ENCODE measurements at regions not wholly inside any gene's neighbourhood (a gene's known extent, or its start where the extent isn't known, plus 50 kb on each side); places are given as distances from the start of the nearest gene placed in this dataset.

- no peaks in the 10 kb centered on the region for H3K4me1 Mint-ChIP-seq
- H3K27ac Mint-ChIP-seq = no peak overlapping the region
- H3K4me3 Mint-ChIP-seq = no peak overlapping the region
- H3K27me3 Mint-ChIP-seq = no peaks in the 10 kb centered on the region
- no peaks in the 10 kb centered on the region for H3K9me3 Mint-ChIP-seq
- no peak for DNase-seq
- no peak for ATAC-seq
These were observed 343.9 kb downstream of the NFIB start for GRCh38 chr9:13970018-13970417.

GRCh38 chr9:13967438-13967837 lies 346.5 kb downstream of the NFIB start:
- Mint-ChIP-seq H3K27me3 (no peaks in the 10 kb centered on the region), H3K4me1 (no peaks in the 10 kb centered on the region), H3K9me3 (no peaks in the 10 kb centered on the region), H3K4me3 (no peak overlapping the region), H3K27ac (no peak overlapping the region)
- ATAC-seq = no peak
- DNase-seq = no peak

- Mint-ChIP-seq H3K27ac (no peak overlapping the region), H3K27me3 (no peaks in the 10 kb centered on the region), H3K9me3 (no peaks in the 10 kb centered on the region), H3K4me3 (no peak overlapping the region), H3K4me1 (no peaks in the 10 kb centered on the region)
- ATAC-seq (no peak), DNase-seq (no peak)
These were observed 346.9 kb downstream of the NFIB start for GRCh38 chr9:13967011-13967410.

GRCh38 chr9:13963005-13963653 lies 350.8 kb downstream of the NFIB start:
- DNase-seq (no peak), ATAC-seq (no peak)
- Mint-ChIP-seq H3K27me3 (no peaks in the 10 kb centered on the region), H3K4me3 (no peak overlapping the region), H3K4me1 (no peaks in the 10 kb centered on the region), H3K9me3 (no peaks in the 10 kb centered on the region), H3K27ac (no peak overlapping the region)

- no peak overlapping the region for H3K27ac Mint-ChIP-seq
- no peak overlapping the region for H3K4me3 Mint-ChIP-seq
- ATAC-seq = no peak
- H3K4me1 Mint-ChIP-seq = no peaks in the 10 kb centered on the region
- no peaks in the 10 kb centered on the region for H3K9me3 Mint-ChIP-seq
- no peaks in the 10 kb centered on the region for H3K27me3 Mint-ChIP-seq
- DNase-seq = no peak
These were observed 351.9 kb downstream of the NFIB start for GRCh38 chr9:13962006-13962405.

- H3K27ac Mint-ChIP-seq = no peak overlapping the region
- H3K4me1 Mint-ChIP-seq = no peaks in the 10 kb centered on the region
- no peak for ATAC-seq
- H3K27me3 Mint-ChIP-seq = no peaks in the 10 kb centered on the region
- DNase-seq = no peak
- H3K4me3 Mint-ChIP-seq = no peak overlapping the region
- no peaks in the 10 kb centered on the region for H3K9me3 Mint-ChIP-seq
These were observed 353.8 kb downstream of the NFIB start for GRCh38 chr9:13960011-13960765.

GRCh38 chr9:13958672-13959071 lies 355.3 kb downstream of the NFIB start:
- no peak overlapping the region for H3K4me3 Mint-ChIP-seq
- ATAC-seq = no peak
- H3K4me1 Mint-ChIP-seq = no peaks in the 10 kb centered on the region
- no peak overlapping the region for H3K27ac Mint-ChIP-seq
- H3K9me3 Mint-ChIP-seq = peaks cover 0 to 5% of the 10 kb centered on the region in 2 donors
- no peak for DNase-seq
- H3K27me3 Mint-ChIP-seq = no peaks in the 10 kb centered on the region

GRCh38 chr9:13957089-13957488 lies 356.9 kb downstream of the NFIB start:
- H3K4me1 Mint-ChIP-seq = no peaks in the 10 kb centered on the region
- DNase-seq = no peak
- H3K9me3 Mint-ChIP-seq = peaks cover 0 to 7% of the 10 kb centered on the region in 2 donors
- no peaks in the 10 kb centered on the region for H3K27me3 Mint-ChIP-seq
- ATAC-seq = no peak
- H3K4me3 Mint-ChIP-seq = no peak overlapping the region
- no peak overlapping the region for H3K27ac Mint-ChIP-seq

GRCh38 chr9:13956107-13956506 lies 357.8 kb downstream of the NFIB start:
- Mint-ChIP-seq H3K27ac (no peak overlapping the region), H3K4me3 (no peak overlapping the region), H3K9me3 (peaks cover 0 to 7% of the 10 kb centered on the region in 2 donors), H3K27me3 (no peaks in the 10 kb centered on the region), H3K4me1 (no peaks in the 10 kb centered on the region)
- DNase-seq (no peak), ATAC-seq (no peak)

- no peaks in the 10 kb centered on the region for H3K4me1 Mint-ChIP-seq
- ATAC-seq = no peak
- peaks cover 5 to 7% of the 10 kb centered on the region in 2 donors for H3K9me3 Mint-ChIP-seq
- no peak overlapping the region for H3K27ac Mint-ChIP-seq
- no peak overlapping the region for H3K4me3 Mint-ChIP-seq
- H3K27me3 Mint-ChIP-seq = no peaks in the 10 kb centered on the region
- DNase-seq = no peak
These were observed 361.0 kb downstream of the NFIB start for GRCh38 chr9:13952906-13953305.

- Mint-ChIP-seq H3K4me1 (no peaks in the 10 kb centered on the region), H3K27ac (no peak overlapping the region), H3K27me3 (no peaks in the 10 kb centered on the region), H3K4me3 (no peak overlapping the region), H3K9me3 (peaks cover 0 to 5% of the 10 kb centered on the region in 2 donors)
- DNase-seq (no peak), ATAC-seq (no peak)
These were observed 365.9 kb downstream of the NFIB start for GRCh38 chr9:13948037-13948436.

GRCh38 chr9:13943176-13943575 lies 370.8 kb downstream of the NFIB start:
- H3K4me3 Mint-ChIP-seq = no peak overlapping the region
- DNase-seq = no peak
- H3K27ac Mint-ChIP-seq = no peak overlapping the region
- no peaks in the 10 kb centered on the region for H3K4me1 Mint-ChIP-seq
- no peaks in the 10 kb centered on the region for H3K27me3 Mint-ChIP-seq
- ATAC-seq = no peak
- H3K9me3 Mint-ChIP-seq = peaks cover 6% of the 10 kb centered on the region in 2 donors

GRCh38 chr9:13942695-13943094 lies 371.2 kb downstream of the NFIB start:
- peak overlapping the region in 1 of 2 donors; percentile 59 for H3K27ac Mint-ChIP-seq
- no peaks in the 10 kb centered on the region for H3K4me1 Mint-ChIP-seq
- H3K4me3 Mint-ChIP-seq = no peak overlapping the region
- no peak for DNase-seq
- ATAC-seq = peak; percentile 75
- H3K27me3 Mint-ChIP-seq = no peaks in the 10 kb centered on the region
- H3K9me3 Mint-ChIP-seq = peaks cover 6% of the 10 kb centered on the region in 2 donors

- peaks cover 6% of the 10 kb centered on the region in 2 donors for H3K9me3 Mint-ChIP-seq
These were observed 371.7 kb downstream of the NFIB start for GRCh38 chr9:13942201-13942600.

GRCh38 chr9:13941714-13942113 lies 372.2 kb downstream of the NFIB start:
- H3K27me3 Mint-ChIP-seq = no peaks in the 10 kb centered on the region
- H3K27ac Mint-ChIP-seq = no peak overlapping the region
- DNase-seq = no peak

More at GRCh38 chr9:13942201-13942600, 371.7 kb downstream of the NFIB start:
- DNase-seq = no peak
- Mint-ChIP-seq H3K4me3 (no peak overlapping the region), H3K27me3 (no peaks in the 10 kb centered on the region), H3K27ac (no peak overlapping the region), H3K4me1 (no peaks in the 10 kb centered on the region)
- no peak for ATAC-seq

GRCh38 chr9:13939701-13940490 lies 374.0 kb downstream of the NFIB start:
- H3K27me3 Mint-ChIP-seq = no peaks in the 10 kb centered on the region
- no peak overlapping the region for H3K27ac Mint-ChIP-seq
- H3K4me3 Mint-ChIP-seq = no peak overlapping the region
- ATAC-seq = no peak
- no peak for DNase-seq
- H3K9me3 Mint-ChIP-seq = peaks cover 6 to 8% of the 10 kb centered on the region in 2 donors
- H3K4me1 Mint-ChIP-seq = no peaks in the 10 kb centered on the region

More at GRCh38 chr9:13941714-13942113, 372.2 kb downstream of the NFIB start:
- no peak for ATAC-seq
- no peaks in the 10 kb centered on the region for H3K4me1 Mint-ChIP-seq
- peaks cover 6% of the 10 kb centered on the region in 2 donors for H3K9me3 Mint-ChIP-seq
- H3K4me3 Mint-ChIP-seq = no peak overlapping the region

Data from stimulated activated naive CD8-positive, alpha-beta T cell treated with anti-CD3 and anti-CD28 coated beads, Interleukin-15, amount 100 ng/mL, for 72 hours (primary cell).